OCI-LY3 (cell line): ENCODE measurements at regions not wholly inside any gene's neighbourhood (a gene's known extent, or its start where the extent isn't known, plus 50 kb on each side); places are given as distances from the start of the nearest gene placed in this dataset.
"Not testable (repeated sequence)": the region's sequence is repeated elsewhere in the genome, so short reads cannot be mapped to it uniquely, and the experiment has no call there.

Experiments
- H2AFZ ChIP-seq: fragments of 200-600, 300-600 bp; shearing (Covaris generic); 2 replicates; pipeline ENCODE4 v1.6.0; 2014; ENCODE audit warnings: antibody characterized with exemption, low read depth, low read length
- H3K27ac ChIP-seq: fragments of 200-600, 300-600 bp; sonication (generic); 2 replicates; pipeline ENCODE4 v1.5.1; 2014; ENCODE audit warnings: mild to moderate bottlenecking, low read length, moderate library complexity, mixed read lengths
- H3K27me3 ChIP-seq: fragments of 200-600, 300-600 bp; sonication (generic); 2 replicates; pipeline ENCODE4 v1.6.1; 2014; ENCODE audit warnings: low read depth, low read length, mixed read lengths
- H3K36me3 ChIP-seq: fragments of 200-600, 300-600 bp; sonication (generic); replicated peaks from 2 replicates; pipeline ENCODE3; 2014; ENCODE audit warnings: low read depth, low read length, mixed read lengths
- H3K4me1 ChIP-seq: fragments of 300-600, 200-600 bp; sonication (generic); 2 replicates; pipeline ENCODE4 v1.6.1; 2014; ENCODE audit warnings: low read length, mixed read lengths
- H3K4me2 ChIP-seq: fragments of 200-600, 300-600 bp; sonication (generic); 2 replicates; pipeline ENCODE4 v1.6.1; 2014; ENCODE audit warnings: low read length, mixed read lengths
- H3K4me3 ChIP-seq: fragments of 300-600, 200-600 bp; sonication (generic); 2 replicates; pipeline ENCODE4 v1.5.1; 2014; ENCODE audit warnings: antibody characterized with exemption, mild to moderate bottlenecking, low read length, moderate library complexity
- H3K79me2 ChIP-seq: fragments of 300-600, 200-600 bp; shearing (Covaris generic); 2 replicates; pipeline ENCODE4 v1.6.1; 2014; ENCODE audit warnings: mild to moderate bottlenecking, low read length, mixed read lengths
- H3K9ac ChIP-seq: fragments of 300-600, 200-600 bp; shearing (Covaris generic); 2 replicates; pipeline ENCODE4 v1.6.0; 2014; ENCODE audit warnings: mild to moderate bottlenecking, low read length, moderate library complexity
- H3K9me3 ChIP-seq: fragments of 200-600, 300-600 bp; shearing (Covaris generic); 2 replicates; pipeline ENCODE4 v1.6.1; 2014; ENCODE audit warnings: low read length, mixed read lengths; ENCODE audit not compliant: insufficient read depth
- H4K20me1 ChIP-seq: fragments of 200-600, 300-600 bp; sonication (generic); 2 replicates; pipeline ENCODE4 v1.6.1; 2016; ENCODE audit warnings: low read length, mixed read lengths; ENCODE audit not compliant: insufficient read depth
- EZH2phosphoT487 ChIP-seq: fragments of 200-600 bp; shearing (Covaris generic); IDR thresholded peaks from 2 replicates; pipeline ENCODE4 v1.6.1; 2018; ENCODE audit warnings: antibody characterized with exemption, mixed run types, low read depth
- TF ChIP-seq, protein P1 (sequence below): fragments of 200-600, 300-600 bp; sonication (generic); IDR thresholded peaks from 2 replicates; pipeline ENCODE4 v1.5.1; 2014; ENCODE audit warnings: antibody characterized with exemption, low read length, low read depth

DNA sequence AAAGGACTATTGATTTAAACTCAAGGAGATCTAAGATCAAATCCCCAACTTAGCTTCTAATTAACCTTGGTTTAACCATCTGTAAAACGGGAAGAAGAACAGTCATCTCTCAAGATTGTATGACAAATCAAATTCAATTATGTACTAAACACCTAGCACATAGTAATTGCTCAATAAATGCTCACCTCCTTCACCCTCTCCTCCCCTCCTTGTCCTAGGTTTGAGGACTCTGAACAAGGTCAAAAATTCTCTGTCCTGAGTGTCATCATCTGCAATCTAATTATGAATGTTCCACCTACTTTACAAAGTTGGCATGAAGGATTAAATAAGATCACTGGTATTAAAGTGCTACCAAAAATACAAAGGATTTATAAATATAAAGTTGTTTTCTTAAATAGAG is 320.1 kb upstream of the PPARGC1A start:
- Histone ChIP-seq H3K4me2 (no peak overlapping the region), H3K9me3 (no peaks in the 10 kb centered on the region), H3K4me3 (no peak overlapping the region), H3K4me1 (0 out of 2 replicates have a peak, but pooled peaks cover 3% of the 10 kb centered on the region), H3K27ac (no peak overlapping the region), H4K20me1 (no peaks in the 10 kb centered on the region), H3K9ac (no peak overlapping the region), H2AFZ (no peak overlapping the region), H3K27me3 (no peaks in the 10 kb centered on the region; the same call in 1 of the 2 replicates), H3K79me2 (no peaks in the 10 kb centered on the region), H3K36me3 (no peaks in the 10 kb centered on the region)
- TF ChIP-seq EZH2phosphoT487: no peak
- TF ChIP-seq, protein P1, sequence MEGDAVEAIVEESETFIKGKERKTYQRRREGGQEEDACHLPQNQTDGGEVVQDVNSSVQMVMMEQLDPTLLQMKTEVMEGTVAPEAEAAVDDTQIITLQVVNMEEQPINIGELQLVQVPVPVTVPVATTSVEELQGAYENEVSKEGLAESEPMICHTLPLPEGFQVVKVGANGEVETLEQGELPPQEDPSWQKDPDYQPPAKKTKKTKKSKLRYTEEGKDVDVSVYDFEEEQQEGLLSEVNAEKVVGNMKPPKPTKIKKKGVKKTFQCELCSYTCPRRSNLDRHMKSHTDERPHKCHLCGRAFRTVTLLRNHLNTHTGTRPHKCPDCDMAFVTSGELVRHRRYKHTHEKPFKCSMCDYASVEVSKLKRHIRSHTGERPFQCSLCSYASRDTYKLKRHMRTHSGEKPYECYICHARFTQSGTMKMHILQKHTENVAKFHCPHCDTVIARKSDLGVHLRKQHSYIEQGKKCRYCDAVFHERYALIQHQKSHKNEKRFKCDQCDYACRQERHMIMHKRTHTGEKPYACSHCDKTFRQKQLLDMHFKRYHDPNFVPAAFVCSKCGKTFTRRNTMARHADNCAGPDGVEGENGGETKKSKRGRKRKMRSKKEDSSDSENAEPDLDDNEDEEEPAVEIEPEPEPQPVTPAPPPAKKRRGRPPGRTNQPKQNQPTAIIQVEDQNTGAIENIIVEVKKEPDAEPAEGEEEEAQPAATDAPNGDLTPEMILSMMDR: no peak

- Histone ChIP-seq H3K79me2 (no peaks in the 10 kb centered on the region), H4K20me1 (no peaks in the 10 kb centered on the region), H3K4me3 (no peak overlapping the region), H3K4me2 (no peak overlapping the region), H2AFZ (no peak overlapping the region), H3K27ac (no peak overlapping the region), H3K4me1 (peaks cover 4% of the 10 kb centered on the region; the same call in 1 of the 2 replicates), H3K9me3 (no peaks in the 10 kb centered on the region), H3K36me3 (no peaks in the 10 kb centered on the region), H3K27me3 (no peaks in the 10 kb centered on the region), H3K9ac (no peak overlapping the region)
- TF ChIP-seq, protein P1: no peak
- no peak for TF ChIP-seq EZH2phosphoT487
Measured at GRCh38 chr4:24209131-24209530, 319.3 kb upstream of the PPARGC1A start.

GRCh38 chr4:24208691-24209090 is 318.8 kb upstream of the PPARGC1A start:
- Histone ChIP-seq H4K20me1 (no peaks in the 10 kb centered on the region), H2AFZ (no peak overlapping the region), H3K79me2 (no peaks in the 10 kb centered on the region), H3K36me3 (no peaks in the 10 kb centered on the region), H3K27ac (no peak overlapping the region), H3K4me3 (no peak overlapping the region), H3K4me1 (peaks cover 9% of the 10 kb centered on the region; the same call in 1 of the 2 replicates), H3K4me2 (no peak overlapping the region), H3K9me3 (no peaks in the 10 kb centered on the region), H3K9ac (no peak overlapping the region), H3K27me3 (no peaks in the 10 kb centered on the region)
- TF ChIP-seq, protein P1: no peak
- TF ChIP-seq EZH2phosphoT487: no peak

DNA sequence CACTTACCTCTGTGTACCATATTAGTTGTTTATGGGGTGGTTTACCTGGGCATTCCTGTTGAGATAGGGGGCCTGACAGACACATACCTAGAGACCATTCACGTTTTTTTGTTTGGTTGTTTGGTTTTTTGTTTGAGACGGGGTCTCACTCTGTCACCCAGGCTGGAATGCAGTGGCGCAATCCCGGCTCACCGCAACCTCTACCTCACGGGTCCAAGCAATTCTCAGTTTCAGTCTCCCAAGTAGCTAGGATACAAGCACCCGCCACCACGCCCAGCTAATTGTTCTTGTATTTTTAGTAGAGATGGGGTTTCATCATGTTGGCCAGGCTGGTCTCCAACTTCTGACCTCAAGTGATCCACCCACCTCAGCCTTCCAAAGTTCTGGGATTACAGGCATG is 314.9 kb upstream of the PPARGC1A start:
- H3K4me1 ChIP-seq: peaks cover 24% of the 10 kb centered on the region
- H3K4me3 ChIP-seq, H3K36me3 ChIP-seq, H3K9ac ChIP-seq, H2AFZ ChIP-seq, H3K9me3 ChIP-seq, H3K27ac ChIP-seq, H3K79me2 ChIP-seq, H3K4me2 ChIP-seq, H3K27me3 ChIP-seq, H4K20me1 ChIP-seq: not testable (repeated sequence)

DNA sequence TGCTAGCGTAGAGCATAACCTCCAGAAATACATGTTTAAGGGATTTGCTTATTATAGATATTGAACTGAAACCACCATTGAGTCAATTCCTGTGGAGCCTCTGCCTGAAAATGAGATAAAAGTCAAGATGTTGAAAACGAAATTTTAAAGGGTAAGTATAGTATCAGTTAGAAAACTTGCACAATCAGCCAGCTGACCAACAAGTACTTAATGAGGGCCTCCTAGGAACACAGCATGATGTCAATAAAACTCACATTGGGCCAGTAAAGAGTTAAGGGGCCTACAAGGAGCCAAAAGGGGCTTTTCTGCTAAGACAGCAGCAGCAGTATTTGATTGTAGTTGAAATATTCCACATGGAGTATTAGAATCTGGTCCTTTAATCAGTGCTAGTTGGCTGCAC is 314.1 kb upstream of the PPARGC1A start:
- no peak overlapping the region for H3K4me3 ChIP-seq
- no peak overlapping the region for H3K9ac ChIP-seq
- TF ChIP-seq, protein P1: no peak
- no peak for TF ChIP-seq EZH2phosphoT487
- H3K27ac ChIP-seq: no peak overlapping the region
- H3K36me3 ChIP-seq: no peaks in the 10 kb centered on the region
- H4K20me1 ChIP-seq: no peaks in the 10 kb centered on the region
- H3K79me2 ChIP-seq: no peaks in the 10 kb centered on the region
- no peaks in the 10 kb centered on the region for H3K9me3 ChIP-seq
- no peak overlapping the region for H3K4me2 ChIP-seq
- H2AFZ ChIP-seq: no peak overlapping the region
- H3K27me3 ChIP-seq: no peaks in the 10 kb centered on the region; the same call in 1 of the 2 replicates
- peaks cover 27% of the 10 kb centered on the region for H3K4me1 ChIP-seq
